GM21360 (cell line): ENCODE measurements at regions not wholly inside any gene's neighbourhood (a gene's known extent, or its start where the extent isn't known, plus 50 kb on each side); places are given as distances from the start of the nearest gene placed in this dataset.
"Not testable (repeated sequence)": the region's sequence is repeated elsewhere in the genome, so short reads cannot be mapped to it uniquely, and the experiment has no call there.

Source experiments
- ATAC-seq: cut with Tn5 transposase; IDR thresholded peaks from one replicate; pipeline ENCODE4 v1.9.1; 2021; ENCODE audit warnings: mild to moderate bottlenecking, moderate library complexity; ENCODE audit not compliant: unreplicated experiment

DNA sequence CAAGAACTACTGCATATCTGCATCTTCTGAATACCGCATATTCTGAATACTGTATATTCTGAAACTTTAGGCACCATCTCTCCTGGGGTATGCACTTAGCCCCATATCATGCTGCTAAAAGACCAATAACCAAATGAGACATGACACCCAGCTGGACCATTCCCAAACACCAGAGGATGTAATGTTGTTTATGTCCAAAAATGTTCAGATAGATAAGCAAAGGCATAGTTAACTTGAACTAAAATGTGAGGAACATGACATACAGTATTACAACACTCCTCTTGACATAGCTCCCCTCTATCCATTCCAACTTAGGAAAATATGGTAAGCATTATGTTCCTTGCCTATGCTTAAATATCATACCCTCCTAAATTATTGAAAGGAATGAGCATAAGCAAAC is 127.3 kb downstream of the TENT5A start:
- no peak for ATAC-seq

DNA sequence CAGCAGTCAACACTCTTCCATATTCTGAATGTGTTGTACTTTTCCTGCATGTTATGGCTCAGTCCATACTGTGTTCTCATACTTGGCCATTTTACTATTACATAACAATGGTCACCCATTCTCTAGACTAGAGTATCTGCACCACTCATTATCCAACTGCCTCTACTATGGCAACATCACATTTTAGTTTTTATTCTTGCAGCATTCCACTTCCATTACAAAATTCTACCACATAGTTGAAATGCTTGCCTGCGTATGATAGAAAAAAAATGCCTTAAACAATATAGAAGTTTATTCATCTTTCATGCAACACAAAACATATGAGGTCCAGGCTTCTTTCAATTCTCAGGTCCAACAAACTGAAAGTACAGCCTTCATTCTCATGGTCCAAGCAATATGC is 128.0 kb downstream of the TENT5A start:
- ATAC-seq = no peak

DNA sequence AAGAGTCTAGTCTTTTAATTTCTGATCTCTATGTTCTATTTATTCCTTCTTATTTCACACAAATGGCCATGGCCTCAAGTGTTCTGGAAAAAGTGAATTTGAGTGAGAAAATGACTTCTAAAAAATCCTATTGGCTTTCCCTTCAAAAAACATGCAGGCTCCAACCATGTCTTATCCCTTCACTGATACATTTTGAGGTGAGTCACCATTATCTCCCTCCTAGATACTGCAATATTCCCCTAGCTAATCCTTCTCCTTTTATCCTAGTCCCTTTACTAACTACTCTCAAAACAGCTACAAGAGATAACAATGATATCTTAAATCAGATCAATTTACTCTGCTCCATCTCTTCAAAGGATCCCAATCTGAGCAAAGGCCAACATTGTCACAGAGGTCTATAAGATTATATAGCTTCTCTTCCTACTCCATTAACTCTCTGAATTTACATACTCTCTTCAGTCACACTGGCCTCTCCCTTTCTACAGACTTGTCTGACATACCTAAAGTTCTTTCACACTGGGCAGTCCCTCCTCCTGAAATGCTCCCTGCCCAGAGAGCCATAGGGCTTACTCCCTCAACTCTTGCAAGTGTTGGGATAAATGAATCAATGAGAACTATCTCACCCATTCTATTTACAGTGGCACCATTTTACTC is 129.2 kb downstream of the TENT5A start:
- ATAC-seq = no peak

DNA sequence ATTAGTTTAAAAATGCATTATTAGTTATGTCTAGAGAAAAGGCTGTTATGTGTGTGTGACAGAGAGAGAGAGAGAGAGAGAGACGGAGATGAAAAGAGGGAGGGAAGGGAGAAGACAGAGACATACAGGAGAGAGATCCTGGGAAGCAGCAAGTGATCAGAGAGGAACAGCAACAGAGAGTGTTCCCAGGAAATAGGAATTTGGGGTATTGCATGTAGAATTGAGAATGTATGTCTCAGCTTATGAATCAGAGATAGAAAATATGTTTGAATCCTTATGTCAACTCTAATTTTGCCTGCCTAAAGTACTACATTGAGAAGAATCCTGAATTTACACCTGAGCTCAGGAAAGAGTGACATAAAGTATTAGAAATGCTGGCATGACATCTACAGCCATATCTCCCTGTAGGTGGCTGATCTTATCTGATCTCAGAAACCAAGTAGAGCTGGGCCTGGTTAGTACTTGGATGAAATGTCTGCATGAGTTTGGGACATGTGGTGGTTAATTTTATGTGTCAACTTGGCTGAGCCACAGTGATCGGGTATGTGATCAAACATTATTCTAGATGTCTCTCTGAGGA is 130.6 kb downstream of the TENT5A start:
- no peak for ATAC-seq

DNA sequence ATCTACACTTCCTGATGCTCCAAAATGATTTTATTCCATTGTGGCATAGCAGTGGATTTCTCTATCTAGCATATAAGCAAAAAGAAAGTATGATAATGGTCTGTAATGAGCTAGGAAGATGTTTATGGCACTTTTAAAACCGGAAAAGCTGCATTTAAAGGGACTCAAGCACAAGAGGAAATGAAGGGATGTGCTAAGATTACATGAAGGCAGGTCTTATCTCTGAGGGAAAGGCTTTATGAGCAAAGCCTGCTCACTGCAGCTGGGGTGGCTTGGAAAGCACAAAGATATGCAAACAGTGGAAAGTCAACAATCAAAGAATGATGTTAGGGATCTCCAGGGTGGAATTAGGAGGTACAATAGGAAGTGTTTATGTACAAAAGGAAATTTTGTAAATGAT is 138.2 kb downstream of the TENT5A start:
- ATAC-seq = no peak

DNA sequence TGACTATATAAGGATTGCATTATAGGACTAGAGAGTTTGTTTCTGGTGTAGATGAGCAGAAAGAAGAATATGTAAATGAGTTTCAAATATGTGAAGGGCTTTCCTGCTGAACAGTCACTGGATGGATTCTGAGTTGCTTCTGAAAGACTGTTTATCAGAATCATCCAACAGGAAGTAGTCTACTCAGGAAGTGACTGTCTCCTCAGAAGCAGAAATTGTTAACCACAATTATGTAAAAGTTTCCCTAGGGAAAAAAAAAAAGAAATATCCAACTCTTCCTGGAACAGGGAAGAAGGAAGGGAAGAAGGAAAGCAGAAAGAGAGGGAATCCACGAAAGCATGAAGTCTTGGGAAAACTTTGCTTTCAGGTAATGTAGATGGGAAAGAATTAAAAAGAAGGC is 138.9 kb downstream of the TENT5A start:
- ATAC-seq = no peak

DNA sequence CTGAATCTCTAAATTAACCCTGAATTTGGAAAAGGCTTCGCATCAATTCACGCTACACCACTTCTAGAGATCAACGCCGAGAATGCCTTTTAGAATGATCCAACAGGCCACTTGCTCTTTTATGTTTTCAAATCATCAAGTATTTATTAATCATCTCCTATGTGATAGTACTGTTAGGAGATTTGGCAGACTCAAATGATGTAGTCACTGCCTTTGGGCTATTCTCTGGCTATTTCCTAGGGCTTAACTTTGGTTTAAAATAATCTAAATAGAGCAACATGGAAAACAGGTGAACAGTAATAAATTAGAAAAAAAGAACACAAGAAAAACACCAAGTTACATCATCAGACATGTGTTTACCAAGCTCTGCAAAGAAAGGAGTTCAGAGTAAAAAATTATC is 140.3 kb downstream of the TENT5A start:
- no peak for ATAC-seq

DNA sequence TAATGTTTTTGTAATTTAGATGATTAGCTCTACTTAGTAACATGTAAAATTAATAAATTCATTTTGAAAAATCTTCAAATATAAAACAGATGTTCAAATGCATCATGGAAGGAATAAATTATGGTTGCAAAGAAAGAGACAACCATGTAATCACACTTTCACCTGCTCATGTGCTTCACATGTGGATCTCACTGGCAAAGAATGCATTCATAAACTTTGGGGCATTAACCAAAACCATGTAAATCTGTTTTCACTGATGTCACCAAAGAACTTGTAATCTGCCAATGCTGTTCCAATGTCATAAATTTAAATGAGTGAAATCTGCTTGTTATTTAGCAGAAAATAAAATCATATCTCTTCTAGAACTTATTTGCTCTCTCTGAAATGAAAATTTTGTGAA is 142.7 kb downstream of the TENT5A start:
- ATAC-seq = no peak

DNA sequence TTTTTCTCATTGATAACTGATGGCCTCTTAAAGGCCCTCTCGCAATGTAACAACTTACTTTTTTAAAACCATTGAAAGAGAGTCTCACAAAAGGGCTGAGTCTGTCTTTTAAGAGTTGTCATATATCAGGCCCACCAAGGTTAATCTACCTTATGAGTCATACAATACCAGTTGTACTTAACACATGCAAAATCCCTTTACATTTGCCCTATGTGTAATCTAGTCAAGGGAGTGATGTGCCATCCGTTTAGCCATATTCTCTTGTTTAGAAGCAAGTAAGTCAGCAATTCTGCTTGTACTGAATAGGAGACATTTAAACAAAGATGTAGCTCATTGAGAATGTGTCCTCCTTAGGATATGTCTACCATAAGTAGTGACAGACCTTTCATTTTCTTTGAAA is 143.7 kb downstream of the TENT5A start:
- no peak for ATAC-seq

DNA sequence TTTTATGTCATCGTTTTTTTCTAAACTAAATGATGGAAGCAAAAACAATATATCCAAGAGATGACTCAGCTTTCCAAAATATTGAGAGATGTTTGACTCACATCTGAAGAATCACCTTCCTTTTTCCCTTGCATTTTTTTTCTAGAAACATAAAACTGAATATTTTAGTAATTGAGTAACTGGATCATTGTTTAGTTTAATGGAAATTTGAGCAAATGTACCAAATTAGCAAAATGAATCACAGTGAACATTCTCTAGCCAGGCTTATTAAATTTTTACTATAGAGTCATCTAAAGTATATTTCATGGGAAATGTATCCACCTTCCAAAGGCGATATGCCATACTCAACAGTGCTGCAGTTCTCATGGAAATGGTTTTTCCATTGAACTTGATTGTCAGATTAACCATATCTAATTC is 145.5 kb downstream of the TENT5A start:
- ATAC-seq = no peak

DNA sequence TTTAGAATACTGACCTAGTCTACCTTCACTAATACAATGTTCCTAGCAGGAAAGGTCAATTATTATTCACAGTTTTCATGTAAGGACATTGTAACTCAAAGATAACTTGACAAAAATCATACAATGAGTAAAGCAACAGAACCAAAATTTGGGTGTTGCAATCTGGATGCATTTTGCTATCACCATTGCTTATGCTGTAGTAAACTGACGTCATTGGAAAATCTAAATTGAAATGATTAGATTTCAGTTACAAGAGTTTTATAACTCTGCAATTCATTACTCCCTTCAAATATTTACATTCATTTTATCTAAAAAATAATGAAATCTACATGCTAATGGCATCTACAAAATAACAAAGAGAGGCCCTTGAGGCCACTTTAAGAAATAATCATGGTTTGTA is 147.0 kb downstream of the TENT5A start:
- no peak for ATAC-seq

DNA sequence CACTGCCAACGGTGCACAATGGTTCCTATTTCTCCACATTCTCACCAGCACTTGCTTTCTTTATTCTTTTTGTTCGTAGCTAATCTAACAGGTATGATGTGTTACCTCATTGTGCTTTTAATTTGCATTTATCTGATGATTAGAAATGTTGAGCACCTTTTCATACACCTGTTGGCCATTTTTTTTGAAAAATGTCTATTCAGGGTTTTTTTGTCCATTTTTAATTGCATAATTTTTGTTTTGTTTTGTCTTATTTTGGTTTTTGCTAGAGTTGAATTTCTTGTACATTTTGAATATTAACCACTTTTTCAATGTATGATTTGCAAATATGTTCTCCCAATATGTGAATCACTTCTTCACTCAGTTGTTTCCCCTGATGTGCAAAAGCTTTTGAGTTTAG is 150.6 kb downstream of the TENT5A start:
- ATAC-seq = no peak

DNA sequence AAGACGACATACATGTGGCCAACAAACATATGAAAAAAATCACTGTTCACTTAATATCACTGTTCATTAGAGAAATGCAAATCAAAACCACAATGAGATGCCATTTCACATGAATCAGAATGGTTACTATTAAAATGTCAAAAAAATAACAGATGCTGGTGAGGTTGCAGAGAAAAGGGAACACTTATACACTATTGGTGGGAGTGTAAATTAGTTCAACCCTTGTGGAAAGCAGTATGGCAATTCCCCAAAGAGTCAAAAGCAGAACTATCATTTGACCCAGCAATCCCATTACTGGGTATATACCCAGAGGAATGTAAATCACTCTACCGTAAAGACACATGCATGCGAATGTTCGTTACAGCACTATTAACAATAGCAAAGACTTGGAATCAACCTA is 152.0 kb downstream of the TENT5A start:
- not testable (repeated sequence) for ATAC-seq

DNA sequence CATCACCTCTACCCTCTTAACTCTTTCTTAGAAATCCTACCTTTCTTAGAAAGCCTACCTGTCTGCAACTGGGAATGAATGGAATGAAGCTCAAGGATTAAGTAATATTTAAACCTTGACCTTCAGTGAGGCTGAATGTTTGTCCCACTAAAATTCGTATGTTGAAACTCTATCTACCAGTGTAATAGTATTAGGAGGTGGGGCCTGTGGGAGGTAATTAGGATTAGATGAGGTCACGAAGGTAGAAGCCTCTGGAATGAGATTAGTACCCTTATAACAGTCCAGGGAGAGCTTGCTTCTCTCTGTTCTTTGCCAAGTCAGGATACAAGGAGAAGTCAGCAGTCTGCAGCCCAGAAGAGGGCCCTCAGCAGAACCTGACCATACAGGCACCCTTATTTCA is 158.0 kb downstream of the TENT5A start:
- ATAC-seq = no peak

DNA sequence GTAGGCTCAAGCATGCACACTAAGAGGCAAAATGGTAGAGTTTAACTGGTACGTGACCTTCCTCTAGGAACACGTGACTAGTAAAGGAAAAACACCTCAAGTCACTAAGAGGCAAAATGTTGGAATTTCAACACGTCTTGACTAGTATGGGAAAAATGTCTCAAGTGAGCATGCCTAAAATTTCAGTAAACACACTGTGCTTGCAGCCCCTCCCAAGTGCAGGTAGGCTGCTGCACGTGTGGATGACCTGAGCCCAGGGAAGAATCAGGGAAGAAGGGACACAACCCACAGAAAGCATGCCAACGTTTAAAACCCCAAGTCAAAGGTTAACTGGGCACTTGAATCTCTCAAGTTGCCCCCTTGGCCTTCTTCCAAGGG is 162.2 kb downstream of the TENT5A start:
- no peak for ATAC-seq

DNA sequence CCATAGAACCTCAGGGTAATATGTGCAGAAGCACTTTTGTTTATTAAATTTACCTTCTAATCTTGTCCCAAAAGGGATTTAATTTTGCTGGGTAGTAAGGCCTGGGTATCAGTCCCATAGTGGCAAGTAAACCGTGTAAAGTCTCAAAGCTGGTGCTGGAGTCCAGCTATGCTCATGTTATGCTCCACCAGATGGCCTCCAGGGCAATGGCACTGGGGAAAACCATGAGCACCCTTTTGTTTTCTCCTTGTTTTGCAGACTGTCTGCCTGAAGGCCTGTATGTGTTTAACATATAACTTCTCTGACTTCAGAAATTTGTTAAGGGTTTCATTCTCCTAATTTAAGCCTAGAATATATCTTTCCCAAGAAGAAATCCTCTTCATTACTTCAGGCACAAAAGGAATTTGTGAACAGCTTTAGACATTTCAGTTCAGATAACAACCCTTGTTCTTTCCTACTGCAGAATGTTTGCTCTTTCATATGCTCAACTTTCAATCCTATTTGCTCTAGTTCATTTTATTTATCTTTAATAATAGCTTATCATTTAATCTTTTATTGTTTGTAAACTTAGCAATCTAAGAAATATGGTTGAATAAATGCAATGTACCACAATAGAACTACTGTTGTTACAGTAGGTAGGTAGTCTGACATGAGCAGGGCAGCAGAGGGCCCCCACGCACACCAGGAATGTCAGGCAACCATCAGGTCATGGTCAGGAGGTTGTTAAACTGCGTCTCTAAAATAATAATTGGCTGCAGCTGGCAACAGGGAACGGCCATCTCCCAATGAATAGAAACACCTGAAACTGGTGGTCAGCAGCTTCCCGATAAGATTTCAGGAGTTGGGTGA is 162.8 kb downstream of the TENT5A start:
- ATAC-seq = no peak

DNA sequence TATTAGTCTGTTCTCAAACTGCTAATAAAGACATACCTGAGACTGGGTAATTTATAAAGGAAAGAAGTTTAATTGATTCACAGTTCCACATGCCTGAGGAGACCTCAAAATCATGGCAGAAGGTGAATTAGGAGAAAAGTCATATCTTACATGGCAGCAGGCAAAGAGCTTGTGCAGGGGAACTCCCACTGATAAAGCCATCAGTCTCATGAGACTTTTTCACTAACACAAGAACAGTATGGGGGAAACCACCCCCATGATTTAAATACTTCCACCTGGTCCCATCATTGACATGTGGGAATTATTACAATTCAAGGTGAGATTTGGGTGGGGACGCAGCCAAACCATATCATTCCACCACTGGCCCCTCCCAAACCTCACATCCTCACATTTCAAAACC is 166.8 kb downstream of the TENT5A start:
- not testable (repeated sequence) for ATAC-seq

DNA sequence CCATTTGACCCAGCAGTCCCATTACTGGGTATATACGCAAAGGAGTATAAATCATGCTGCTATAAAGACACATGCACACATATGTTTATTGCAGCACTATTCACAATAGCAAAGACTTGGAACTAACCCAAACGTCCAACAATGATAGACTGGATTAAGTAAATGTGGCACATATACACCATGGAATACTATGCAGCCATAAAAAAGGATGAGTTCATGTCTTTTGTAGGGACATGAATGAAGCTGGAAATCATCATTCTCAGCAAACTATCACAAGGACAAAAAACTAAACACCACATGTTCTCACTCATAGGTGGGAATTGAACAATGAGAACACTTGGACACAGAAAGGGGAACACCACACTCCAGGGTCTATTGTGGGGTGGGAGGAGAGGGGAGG is 168.3 kb downstream of the TENT5A start:
- not testable (repeated sequence) for ATAC-seq

DNA sequence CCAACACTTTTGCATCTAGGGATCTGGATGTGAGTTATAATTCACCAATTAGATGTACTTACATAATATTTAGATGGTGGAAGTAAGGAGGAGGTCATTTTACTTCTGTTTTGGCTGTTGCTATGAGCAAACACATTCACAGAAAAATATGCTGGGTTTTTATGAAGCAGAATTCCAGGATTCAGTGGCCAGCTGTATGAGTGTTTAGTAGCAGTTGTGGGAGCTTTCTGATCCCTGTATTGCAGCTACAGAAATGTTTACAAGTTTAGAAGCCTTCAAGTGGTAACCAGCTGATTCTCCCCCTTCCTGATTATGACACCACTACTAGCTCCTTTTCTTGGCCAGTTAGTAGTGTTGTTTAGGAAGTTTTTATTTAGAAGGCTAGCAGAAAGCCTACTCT is 177.0 kb downstream of the TENT5A start:
- ATAC-seq = no peak

DNA sequence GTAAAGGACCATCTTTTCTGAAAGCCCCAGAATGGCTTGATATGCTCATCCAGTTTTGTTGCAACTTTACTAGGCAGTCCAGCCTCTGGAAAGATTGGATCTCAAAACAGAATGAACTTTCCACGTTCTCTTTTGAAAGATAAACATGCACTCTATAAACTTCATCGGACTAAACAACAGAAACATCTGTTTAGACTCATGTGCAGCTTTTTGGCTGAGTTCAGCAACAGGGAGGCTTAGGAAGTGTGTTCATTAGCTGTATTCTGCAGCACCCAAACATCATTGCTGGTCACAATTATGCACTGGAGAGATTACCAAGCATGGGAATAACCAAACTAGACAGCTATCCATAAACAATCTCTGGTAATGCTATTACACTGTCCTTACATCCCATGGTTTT is 180.5 kb downstream of the TENT5A start:
- no peak for ATAC-seq

DNA sequence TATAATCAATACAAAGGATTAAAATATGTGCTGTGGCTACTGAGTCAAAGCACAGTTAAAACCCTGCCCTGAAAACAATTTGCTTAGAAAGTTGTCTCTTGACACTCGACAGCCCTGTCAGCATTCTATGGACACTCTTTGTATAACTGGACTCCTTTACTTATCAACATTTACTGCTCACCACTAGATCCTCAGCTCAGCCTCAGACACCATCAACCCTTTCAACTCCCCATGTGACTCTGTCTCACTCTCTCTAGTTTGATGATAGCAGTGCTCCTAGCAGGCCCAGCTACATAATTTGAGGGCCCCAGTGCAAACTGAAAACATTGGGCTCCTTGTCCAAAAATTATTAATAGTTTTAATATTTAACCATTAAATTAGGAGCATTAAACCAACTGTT is 181.8 kb downstream of the TENT5A start:
- ATAC-seq = no peak

DNA sequence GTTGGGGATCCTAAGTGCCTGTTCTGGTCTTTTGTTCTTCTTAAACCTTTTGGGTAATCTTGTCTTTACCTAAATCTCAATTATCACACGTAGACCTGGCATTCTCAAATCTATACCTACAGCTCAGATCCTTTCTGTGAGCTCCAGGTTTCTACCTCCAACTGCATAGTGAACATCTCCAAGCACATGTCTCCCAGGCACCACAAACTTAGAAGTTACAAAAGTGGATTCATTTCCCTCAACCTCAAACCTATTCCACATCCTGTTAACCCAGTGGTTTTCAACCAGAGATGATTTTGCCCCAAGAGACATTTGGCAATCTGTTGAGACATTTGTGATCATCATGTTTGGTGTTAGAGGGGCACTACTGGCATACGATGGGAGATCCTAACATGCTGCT is 183.5 kb downstream of the TENT5A start:
- no peak for ATAC-seq
